ENCODE measurements at regions not wholly inside any gene's neighbourhood (a gene's known extent, or its start where the extent isn't known, plus 50 kb on each side); places are given as distances from the start of the nearest gene placed in this dataset.

- no peaks in the 10 kb centered on the region for H3K9me3 ChIP-seq
- TF ChIP-seq, protein P1, sequence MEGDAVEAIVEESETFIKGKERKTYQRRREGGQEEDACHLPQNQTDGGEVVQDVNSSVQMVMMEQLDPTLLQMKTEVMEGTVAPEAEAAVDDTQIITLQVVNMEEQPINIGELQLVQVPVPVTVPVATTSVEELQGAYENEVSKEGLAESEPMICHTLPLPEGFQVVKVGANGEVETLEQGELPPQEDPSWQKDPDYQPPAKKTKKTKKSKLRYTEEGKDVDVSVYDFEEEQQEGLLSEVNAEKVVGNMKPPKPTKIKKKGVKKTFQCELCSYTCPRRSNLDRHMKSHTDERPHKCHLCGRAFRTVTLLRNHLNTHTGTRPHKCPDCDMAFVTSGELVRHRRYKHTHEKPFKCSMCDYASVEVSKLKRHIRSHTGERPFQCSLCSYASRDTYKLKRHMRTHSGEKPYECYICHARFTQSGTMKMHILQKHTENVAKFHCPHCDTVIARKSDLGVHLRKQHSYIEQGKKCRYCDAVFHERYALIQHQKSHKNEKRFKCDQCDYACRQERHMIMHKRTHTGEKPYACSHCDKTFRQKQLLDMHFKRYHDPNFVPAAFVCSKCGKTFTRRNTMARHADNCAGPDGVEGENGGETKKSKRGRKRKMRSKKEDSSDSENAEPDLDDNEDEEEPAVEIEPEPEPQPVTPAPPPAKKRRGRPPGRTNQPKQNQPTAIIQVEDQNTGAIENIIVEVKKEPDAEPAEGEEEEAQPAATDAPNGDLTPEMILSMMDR (IDR thresholded peaks at IDR 0.05), result no peak
- TF ChIP-seq POLR2A (IDR thresholded peaks at IDR 0.05), result no peak
- ATAC-seq, result no peak
- no peaks in the 10 kb centered on the region for H3K27me3 ChIP-seq
- DNase-seq, result no peak
- no peak overlapping the region for H3K4me3 ChIP-seq
- H3K27ac ChIP-seq, result no peak overlapping the region
- 70 to 75% (median 70%) methylated on average over 2 of the region's 2 CpGs for WGBS, 4 donors
- intact Hi-C loops (cut with DNase I), result no loop called here
- H3K36me3 ChIP-seq, result no peaks in the 10 kb centered on the region
- H3K4me1 ChIP-seq, result no peaks in the 10 kb centered on the region
These were observed 1040.0 kb downstream of the STPG2 start for GRCh38 chr4:97103252-97103651.

- DNase-seq, result no peak
- Histone ChIP-seq H3K36me3 (no peaks in the 10 kb centered on the region), H3K4me1 (no peaks in the 10 kb centered on the region), H3K27me3 (no peaks in the 10 kb centered on the region), H3K27ac (no peak overlapping the region), H3K4me3 (no peak overlapping the region), H3K9me3 (no peaks in the 10 kb centered on the region)
- TF ChIP-seq POLR2A (IDR thresholded peaks at IDR 0.05), result no peak
- TF ChIP-seq, protein P1 (IDR thresholded peaks at IDR 0.05), result no peak
- no peak for ATAC-seq
- intact Hi-C loops (cut with DNase I), result no loop called here
- 39 to 64% (median 51%) methylated on average over 2 of the region's 2 CpGs for WGBS, 4 donors
These were observed 1039.3 kb downstream of the STPG2 start for GRCh38 chr4:97104006-97104405.

DNA sequence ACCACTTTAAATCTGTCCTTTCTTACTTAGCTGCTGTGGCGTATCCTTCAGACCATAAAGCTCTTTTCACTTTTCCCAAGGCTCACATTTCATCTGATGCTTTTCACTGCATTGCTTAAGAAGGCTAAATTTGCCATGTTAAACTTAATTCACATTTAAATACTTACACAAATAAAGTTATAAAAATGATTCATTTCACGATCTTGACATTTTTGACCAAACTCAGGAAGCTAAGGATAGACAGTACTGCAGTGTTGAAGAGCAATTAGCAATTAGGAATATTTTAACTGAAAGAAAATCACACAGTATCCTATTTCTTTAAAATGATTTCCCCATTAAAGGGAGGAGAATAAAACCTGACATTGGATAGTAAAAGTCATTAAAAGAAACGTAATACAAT is 1038.6 kb downstream of the STPG2 start:
- ATAC-seq (no peak), DNase-seq (no peak)
- intact Hi-C loops (cut with DNase I), result no loop called here
- Histone ChIP-seq H3K4me3 (no peak overlapping the region), H3K27me3 (no peaks in the 10 kb centered on the region), H3K27ac (no peak overlapping the region), H3K4me1 (no peaks in the 10 kb centered on the region), H3K9me3 (no peaks in the 10 kb centered on the region), H3K36me3 (no peaks in the 10 kb centered on the region)
- 79 to 89% (median 84%) methylated on average over 3 of the region's 3 CpGs for WGBS, 4 donors
- TF ChIP-seq POLR2A (IDR thresholded peaks at IDR 0.05), result no peak

- WGBS, 4 donors, result 66 to 80% (median 68%) methylated on average over 3 of the region's 3 CpGs
- Histone ChIP-seq H3K36me3 (no peaks in the 10 kb centered on the region), H3K27ac (no peak overlapping the region), H3K27me3 (no peaks in the 10 kb centered on the region), H3K4me3 (no peak overlapping the region), H3K4me1 (no peaks in the 10 kb centered on the region), H3K9me3 (peaks cover 0 to 5% (median 0%) of the 10 kb centered on the region in 12 donors)
- DNase-seq, result no peak
- intact Hi-C loops (cut with DNase I), result no loop called here
- TF ChIP-seq, protein P1 (IDR thresholded peaks at IDR 0.05), result no peak
- TF ChIP-seq POLR2A (IDR thresholded peaks at IDR 0.05), result no peak
- no peak for ATAC-seq
These were observed 1037.8 kb downstream of the STPG2 start for GRCh38 chr4:97105347-97106099.

- DNase-seq (no peak), ATAC-seq (no peak)
- Histone ChIP-seq H3K36me3 (no peaks in the 10 kb centered on the region), H3K4me3 (no peak overlapping the region), H3K27me3 (no peaks in the 10 kb centered on the region), H3K27ac (no peak overlapping the region), H3K4me1 (no peaks in the 10 kb centered on the region), H3K9me3 (peaks cover 0 to 6% (median 0%) of the 10 kb centered on the region in 12 donors)
- intact Hi-C loops (cut with DNase I), result no loop called here
- TF ChIP-seq POLR2A (IDR thresholded peaks at IDR 0.05), result no peak
- TF ChIP-seq, protein P1 (IDR thresholded peaks at IDR 0.05), result no peak
These were observed 1037.1 kb downstream of the STPG2 start for GRCh38 chr4:97106161-97106560.
